ENCODE measurements at regions not wholly inside any gene's neighbourhood (a gene's known extent, or its start where the extent isn't known, plus 50 kb on each side); places are given as distances from the start of the nearest gene placed in this dataset.

GRCh38 chr3:27657871-27658270 is 64.3 kb downstream of the EOMES start:
- no peak for TF ChIP-seq EZH2 (IDR thresholded peaks at IDR 0.05)
- no peak for TF ChIP-seq POLR2AphosphoS5 (IDR thresholded peaks at IDR 0.05; ENCODE audit: borderline replicate concordance, low read depth, low read length)

All from SK-N-MC (cell line).